Right lobe of liver (tissue), 6 donors: ENCODE measurements at regions not wholly inside any gene's neighbourhood (a gene's known extent, or its start where the extent isn't known, plus 50 kb on each side); places are given as distances from the start of the nearest gene placed in this dataset.
A peak's percentile ranks its signal among the peaks of the same experiment; 100 is the strongest.
"Not testable (repeated sequence)": the region's sequence is repeated elsewhere in the genome, so short reads cannot be mapped to it uniquely, and the experiment has no call there.

Source experiments
- ATAC-seq, 4 donors: fragments of 200-7000 bp; cut with Tn5 transposase; one replicate each; pipeline ENCODE4 v1.9.1; 2020; ENCODE audit warnings: mild to moderate bottlenecking in 4 of 4, moderate library complexity in 4 of 4
- DNase-seq, 3 donors: peaks; one replicate each; pipeline ENCODE4 v3.0.0-alpha.2; 2020
- H3K27ac ChIP-seq, 3 donors: fragments of 200-600 bp; one replicate each; pipeline ENCODE4 v1.8.0; 2022
- H3K27me3 ChIP-seq, 2 donors: fragments of 200-600 bp; one replicate each; pipeline ENCODE4 v1.8.0; 2022
- H3K36me3 ChIP-seq, 4 donors: fragments of 200-600 bp; sonication (generic) in 1 of 4; one replicate each; pipeline versions ENCODE4 v1.5.1 to v1.8.0; 2017 to 2022; ENCODE audit warnings: control low read depth in 1 of 4
- H3K4me1 ChIP-seq, 4 donors: fragments of 200-600 bp; sonication (generic) in 1 of 4; one replicate each; pipeline versions ENCODE4 v1.5.1 to v1.8.0; 2017 to 2022; ENCODE audit warnings: control low read depth in 1 of 4
- H3K4me3 ChIP-seq, 3 donors: fragments of 200-600 bp; one replicate each; pipeline ENCODE4 v1.8.0; 2022
- H3K9me3 ChIP-seq, 4 donors: fragments of 200-600 bp; sonication (generic) in 1 of 4; one replicate each; pipeline versions ENCODE4 v1.5.1 to v1.8.0; 2017 to 2022; ENCODE audit warnings: control low read depth in 1 of 4
- CTCF ChIP-seq, 4 donors: fragments of 200-600 bp in 3 of 4; fragments of 450-650 bp in 1 of 4; IDR thresholded peaks; one replicate each; pipeline versions ENCODE4 v1.5.1 to v1.8.0; 2016 to 2022; ENCODE audit warnings: antibody characterized with exemption in 4 of 4, mild to moderate bottlenecking in 2 of 4
- POLR2A ChIP-seq: fragments of 450-650 bp; IDR thresholded peaks from one replicate; pipeline ENCODE4 v1.6.1; 2017; ENCODE audit warnings: antibody characterized with exemption, mild to moderate bottlenecking
- WGBS: methylation state at CpG from one replicate; pipeline ENCODE4 v1.1.6; 2018; ENCODE audit warnings: low coverage, low lambda C conversion rate; ENCODE audit not compliant: insufficient coverage; ENCODE audit errors: missing lambda C conversion rate; 5-methylcytosine and 5-hydroxymethylcytosine counted together
- intact Hi-C, 2 donors: fragments of 100-400 bp; cut with DNase I; formaldehyde crosslinking; loops; one replicate each; pipeline versions ENCODE4 v1.11.2 to v1.14.1; 2022
- donor health status: DM: no; HTN: yes; CAD: no.
- donor health status: DM: no; HTN: no; CAD: no.
- donor health status: DM: no; HTN: no; CAD: no.
- donor health status: DM: no; HTN: yes; CAD: no.
- donor health status: DM: no; HTN: yes; CAD: no.

GRCh38 chr10:33084453-33084852 is 126.4 kb upstream of the ITGB1 start:
- 75% methylated on average over 1 of the region's 1 CpG for WGBS
- intact Hi-C loops: no loop called here

GRCh38 chr10:33082373-33082895 is 124.4 kb upstream of the ITGB1 start:
- 92% methylated on average over 2 of the region's 2 CpGs for WGBS
- no peak for ATAC-seq
- peaks cover 0 to 11% (median 0%) of the 10 kb centered on the region in 4 donors for H3K4me1 ChIP-seq
- H3K27ac ChIP-seq: no peak overlapping the region
- no peaks in the 10 kb centered on the region for H3K27me3 ChIP-seq
- no peak for TF ChIP-seq POLR2A
- DNase-seq: no peak
- no peaks in the 10 kb centered on the region for H3K36me3 ChIP-seq
- intact Hi-C loops: no loop called here
- no peak overlapping the region for H3K4me3 ChIP-seq
- no peaks in the 10 kb centered on the region for H3K9me3 ChIP-seq

More at GRCh38 chr10:33084453-33084852, 126.4 kb upstream of the ITGB1 start:
- Histone ChIP-seq H3K9me3 (no peaks in the 10 kb centered on the region), H3K27me3 (no peaks in the 10 kb centered on the region), H3K36me3 (no peaks in the 10 kb centered on the region), H3K27ac (no peak overlapping the region), H3K4me1 (peaks cover 0 to 14% (median 0%) of the 10 kb centered on the region in 4 donors), H3K4me3 (no peak overlapping the region)
- no peak for TF ChIP-seq POLR2A
- no peak for TF ChIP-seq CTCF (IDR thresholded peaks at IDR 0.05)
- peak in 1 of 4 donors; percentile 15 for ATAC-seq
- no peak for DNase-seq

GRCh38 chr10:33080467-33080866 is 122.4 kb upstream of the ITGB1 start:
- H3K9me3 ChIP-seq, H3K27me3 ChIP-seq, ATAC-seq, intact Hi-C loops, DNase-seq, H3K36me3 ChIP-seq, H3K4me1 ChIP-seq, H3K27ac ChIP-seq, H3K4me3 ChIP-seq: not testable (repeated sequence)
- WGBS: 70% methylated on average over 1 of the region's 2 CpGs

GRCh38 chr10:33074443-33074842 is 116.4 kb upstream of the ITGB1 start:
- DNase-seq (no peak), ATAC-seq (peak in 1 of 4 donors; percentile 13)
- Histone ChIP-seq H3K27ac (no peak overlapping the region), H3K27me3 (no peaks in the 10 kb centered on the region), H3K4me1 (no peaks in the 10 kb centered on the region), H3K4me3 (no peak overlapping the region), H3K36me3 (no peaks in the 10 kb centered on the region), H3K9me3 (no peaks in the 10 kb centered on the region)
- no peak for TF ChIP-seq CTCF (IDR thresholded peaks at IDR 0.05)
- no peak for TF ChIP-seq POLR2A
- WGBS: 62% methylated on average over 3 of the region's 3 CpGs
- intact Hi-C loops: no loop called here

GRCh38 chr10:33073641-33074415 is 115.8 kb upstream of the ITGB1 start:
- H3K9me3 ChIP-seq: no peaks in the 10 kb centered on the region
- no peaks in the 10 kb centered on the region for H3K36me3 ChIP-seq
- intact Hi-C loops: no loop called here
- 54% methylated on average over 10 of the region's 10 CpGs for WGBS
- ATAC-seq (peak in 1 of 4 donors; percentile 33), DNase-seq (no peak)
- H3K4me3 ChIP-seq: no peak overlapping the region
- no peak for TF ChIP-seq POLR2A
- TF ChIP-seq CTCF (IDR thresholded peaks at IDR 0.05): no peak
- no peaks in the 10 kb centered on the region for H3K27me3 ChIP-seq
- H3K4me1 ChIP-seq: no peaks in the 10 kb centered on the region
- no peak overlapping the region for H3K27ac ChIP-seq
